Stimulated activated CD4-positive, alpha-beta T cell treated with anti-CD3 and anti-CD28 coated beads, Interleukin-15, amount 100 ng/mL, for 24 hours (primary cell): ENCODE measurements at regions not wholly inside any gene's neighbourhood (a gene's known extent, or its start where the extent isn't known, plus 50 kb on each side); places are given as distances from the start of the nearest gene placed in this dataset.

Experiments used
- DNase-seq: peaks from one replicate; pipeline ENCODE4 v3.0.0-alpha.2; 2020

- no peak for DNase-seq
Observed at GRCh38 chr13:31048521-31048920, 113.2 kb downstream of the HSPH1 start.

- DNase-seq, result no peak
Observed at GRCh38 chr13:31046711-31047279, 114.3 kb downstream of the TEX26 start.

- DNase-seq, result peak; percentile 87
Observed at GRCh38 chr13:31045286-31046081, 113.0 kb downstream of the TEX26 start.

- peak; percentile 88 for DNase-seq
Observed at GRCh38 chr13:31044364-31045285, 112.2 kb downstream of the TEX26 start.

- no peak for DNase-seq
Observed at GRCh38 chr13:31043957-31044356, 111.5 kb downstream of the TEX26 start.

- DNase-seq, result no peak
Observed at GRCh38 chr13:31042481-31043165, 110.2 kb downstream of the TEX26 start.

- no peak for DNase-seq
Observed at GRCh38 chr13:31042049-31042448, 109.6 kb downstream of the TEX26 start.

GRCh38 chr13:31038834-31039552 lies 106.5 kb downstream of the TEX26 start:
- DNase-seq, result peak; percentile 48

- no peak for DNase-seq
Observed at GRCh38 chr13:31037874-31038500, 105.5 kb downstream of the TEX26 start.

GRCh38 chr13:31036731-31037695 lies 104.6 kb downstream of the TEX26 start:
- DNase-seq, result no peak

GRCh38 chr13:31035185-31035965 lies 102.9 kb downstream of the TEX26 start:
- no peak for DNase-seq

- no peak for DNase-seq
Observed at GRCh38 chr13:31032528-31033113, 100.2 kb downstream of the TEX26 start.

- DNase-seq, result no peak
Observed at GRCh38 chr13:31031482-31031881, 99.0 kb downstream of the TEX26 start.

GRCh38 chr13:31029102-31029501 lies 96.6 kb downstream of the TEX26 start:
- no peak for DNase-seq

GRCh38 chr13:31027136-31027535 lies 94.7 kb downstream of the TEX26 start:
- DNase-seq, result no peak
